ENCODE measurements at regions not wholly inside any gene's neighbourhood (a gene's known extent, or its start where the extent isn't known, plus 50 kb on each side); places are given as distances from the start of the nearest gene placed in this dataset.

- peaks cover 5% of the 10 kb centered on the region for H3K9me3 Mint-ChIP-seq
Measured at GRCh38 chr16:59060207-59060606, 326.1 kb upstream of the GOT2 start.

GRCh38 chr16:59058250-59058649, 324.1 kb upstream of the GOT2 start:
- no peak for DNase-seq (ENCODE audit: low spot score)
- Mint-ChIP-seq H3K36me3 (ENCODE audit: low read depth) (no peaks in the 10 kb centered on the region), H3K27me3 (ENCODE audit: low read depth) (no peaks in the 10 kb centered on the region), H3K4me3 (no peak overlapping the region), H3K4me1 (ENCODE audit: low read depth) (no peaks in the 10 kb centered on the region), H3K9me3 (peaks cover 5% of the 10 kb centered on the region), H3K27ac (no peak overlapping the region)

More at GRCh38 chr16:59060207-59060606, 326.1 kb upstream of the GOT2 start:
- DNase-seq (ENCODE audit: low spot score), result no peak
- H3K27me3 Mint-ChIP-seq (ENCODE audit: low read depth), result no peaks in the 10 kb centered on the region
- H3K27ac Mint-ChIP-seq, result no peak overlapping the region
- no peaks in the 10 kb centered on the region for H3K4me1 Mint-ChIP-seq (ENCODE audit: low read depth)
- no peaks in the 10 kb centered on the region for H3K36me3 Mint-ChIP-seq (ENCODE audit: low read depth)
- no peak overlapping the region for H3K4me3 Mint-ChIP-seq

- Mint-ChIP-seq H3K9me3 (peaks cover 5% of the 10 kb centered on the region), H3K4me3 (no peak overlapping the region), H3K4me1 (ENCODE audit: low read depth) (no peaks in the 10 kb centered on the region), H3K27me3 (ENCODE audit: low read depth) (no peaks in the 10 kb centered on the region), H3K27ac (no peak overlapping the region), H3K36me3 (ENCODE audit: low read depth) (no peaks in the 10 kb centered on the region)
- DNase-seq (ENCODE audit: low spot score), result no peak
Measured at GRCh38 chr16:59053911-59054310, 319.8 kb upstream of the GOT2 start.

GRCh38 chr16:59052231-59052630, 318.1 kb upstream of the GOT2 start:
- no peak for DNase-seq (ENCODE audit: low spot score)
- no peaks in the 10 kb centered on the region for H3K36me3 Mint-ChIP-seq (ENCODE audit: low read depth)
- no peak overlapping the region for H3K27ac Mint-ChIP-seq
- H3K4me1 Mint-ChIP-seq (ENCODE audit: low read depth), result no peaks in the 10 kb centered on the region
- no peaks in the 10 kb centered on the region for H3K9me3 Mint-ChIP-seq
- H3K4me3 Mint-ChIP-seq, result no peak overlapping the region
- no peaks in the 10 kb centered on the region for H3K27me3 Mint-ChIP-seq (ENCODE audit: low read depth)

GRCh38 chr16:59048876-59049275, 314.8 kb upstream of the GOT2 start:
- Mint-ChIP-seq H3K27ac (no peak overlapping the region), H3K36me3 (ENCODE audit: low read depth) (no peaks in the 10 kb centered on the region), H3K9me3 (no peaks in the 10 kb centered on the region), H3K4me3 (no peak overlapping the region), H3K4me1 (ENCODE audit: low read depth) (no peaks in the 10 kb centered on the region), H3K27me3 (ENCODE audit: low read depth) (no peaks in the 10 kb centered on the region)
- no peak for DNase-seq (ENCODE audit: low spot score)

- Mint-ChIP-seq H3K27ac (no peak overlapping the region), H3K4me1 (ENCODE audit: low read depth) (no peaks in the 10 kb centered on the region), H3K27me3 (ENCODE audit: low read depth) (no peaks in the 10 kb centered on the region)
Measured at GRCh38 chr16:59047114-59047513, 313.0 kb upstream of the GOT2 start.

GRCh38 chr16:59046335-59046734, 312.2 kb upstream of the GOT2 start:
- H3K36me3 Mint-ChIP-seq (ENCODE audit: low read depth), result no peaks in the 10 kb centered on the region
- no peak for DNase-seq (ENCODE audit: low spot score)
- H3K4me3 Mint-ChIP-seq, result no peak overlapping the region
- no peak overlapping the region for H3K27ac Mint-ChIP-seq
- no peaks in the 10 kb centered on the region for H3K9me3 Mint-ChIP-seq
- no peaks in the 10 kb centered on the region for H3K4me1 Mint-ChIP-seq (ENCODE audit: low read depth)
- H3K27me3 Mint-ChIP-seq (ENCODE audit: low read depth), result no peaks in the 10 kb centered on the region

More at GRCh38 chr16:59047114-59047513, 313.0 kb upstream of the GOT2 start:
- no peak for DNase-seq (ENCODE audit: low spot score)
- Mint-ChIP-seq H3K36me3 (ENCODE audit: low read depth) (no peaks in the 10 kb centered on the region), H3K4me3 (no peak overlapping the region), H3K9me3 (no peaks in the 10 kb centered on the region)

GRCh38 chr16:59045501-59045900, 311.4 kb upstream of the GOT2 start:
- Mint-ChIP-seq H3K9me3 (no peaks in the 10 kb centered on the region), H3K36me3 (ENCODE audit: low read depth) (no peaks in the 10 kb centered on the region), H3K27ac (no peak overlapping the region), H3K27me3 (ENCODE audit: low read depth) (no peaks in the 10 kb centered on the region), H3K4me1 (ENCODE audit: low read depth) (no peaks in the 10 kb centered on the region), H3K4me3 (no peak overlapping the region)
- no peak for DNase-seq (ENCODE audit: low spot score)

GRCh38 chr16:59044616-59045015, 310.5 kb upstream of the GOT2 start:
- Mint-ChIP-seq H3K4me3 (no peak overlapping the region), H3K27me3 (ENCODE audit: low read depth) (no peaks in the 10 kb centered on the region), H3K27ac (no peak overlapping the region), H3K36me3 (ENCODE audit: low read depth) (no peaks in the 10 kb centered on the region), H3K4me1 (ENCODE audit: low read depth) (no peaks in the 10 kb centered on the region), H3K9me3 (no peaks in the 10 kb centered on the region)
- DNase-seq (ENCODE audit: low spot score), result no peak

- H3K36me3 Mint-ChIP-seq (ENCODE audit: low read depth), result no peaks in the 10 kb centered on the region
- no peak for DNase-seq (ENCODE audit: low spot score)
- no peak overlapping the region for H3K27ac Mint-ChIP-seq
- no peaks in the 10 kb centered on the region for H3K27me3 Mint-ChIP-seq (ENCODE audit: low read depth)
- H3K9me3 Mint-ChIP-seq, result no peaks in the 10 kb centered on the region
- no peaks in the 10 kb centered on the region for H3K4me1 Mint-ChIP-seq (ENCODE audit: low read depth)
- H3K4me3 Mint-ChIP-seq, result no peak overlapping the region
Measured at GRCh38 chr16:59042301-59042700, 308.2 kb upstream of the GOT2 start.

GRCh38 chr16:59039066-59039720, 305.1 kb upstream of the GOT2 start:
- Mint-ChIP-seq H3K4me3 (no peak overlapping the region), H3K4me1 (ENCODE audit: low read depth) (no peaks in the 10 kb centered on the region), H3K9me3 (no peaks in the 10 kb centered on the region), H3K36me3 (ENCODE audit: low read depth) (no peaks in the 10 kb centered on the region), H3K27ac (no peak overlapping the region), H3K27me3 (ENCODE audit: low read depth) (no peaks in the 10 kb centered on the region)
- no peak for DNase-seq (ENCODE audit: low spot score)

- Mint-ChIP-seq H3K4me3 (no peak overlapping the region), H3K4me1 (ENCODE audit: low read depth) (no peaks in the 10 kb centered on the region), H3K27ac (no peak overlapping the region), H3K27me3 (ENCODE audit: low read depth) (no peaks in the 10 kb centered on the region), H3K36me3 (ENCODE audit: low read depth) (no peaks in the 10 kb centered on the region), H3K9me3 (no peaks in the 10 kb centered on the region)
- no peak for DNase-seq (ENCODE audit: low spot score)
Measured at GRCh38 chr16:59030923-59031485, 296.9 kb upstream of the GOT2 start.

GRCh38 chr16:59021751-59022150, 287.6 kb upstream of the GOT2 start:
- Mint-ChIP-seq H3K36me3 (ENCODE audit: low read depth) (no peaks in the 10 kb centered on the region), H3K27me3 (ENCODE audit: low read depth) (no peaks in the 10 kb centered on the region), H3K4me3 (no peak overlapping the region), H3K4me1 (ENCODE audit: low read depth) (no peaks in the 10 kb centered on the region), H3K9me3 (no peaks in the 10 kb centered on the region), H3K27ac (no peak overlapping the region)
- no peak for DNase-seq (ENCODE audit: low spot score)

- Mint-ChIP-seq H3K27ac (no peak overlapping the region), H3K9me3 (no peaks in the 10 kb centered on the region), H3K27me3 (ENCODE audit: low read depth) (no peaks in the 10 kb centered on the region), H3K36me3 (ENCODE audit: low read depth) (no peaks in the 10 kb centered on the region), H3K4me1 (ENCODE audit: low read depth) (no peaks in the 10 kb centered on the region), H3K4me3 (no peak overlapping the region)
- DNase-seq (ENCODE audit: low spot score), result no peak
Measured at GRCh38 chr16:59013930-59014329, 279.8 kb upstream of the GOT2 start.

GRCh38 chr16:58999762-59000161, 265.6 kb upstream of the GOT2 start:
- Mint-ChIP-seq H3K27ac (no peak overlapping the region), H3K36me3 (ENCODE audit: low read depth) (no peaks in the 10 kb centered on the region), H3K4me3 (no peak overlapping the region), H3K9me3 (peaks cover 23% of the 10 kb centered on the region), H3K27me3 (ENCODE audit: low read depth) (no peaks in the 10 kb centered on the region), H3K4me1 (ENCODE audit: low read depth) (no peaks in the 10 kb centered on the region)
- DNase-seq (ENCODE audit: low spot score), result no peak
